ENCODE measurements at regions not wholly inside any gene's neighbourhood (a gene's known extent, or its start where the extent isn't known, plus 50 kb on each side); places are given as distances from the start of the nearest gene placed in this dataset.

DNA sequence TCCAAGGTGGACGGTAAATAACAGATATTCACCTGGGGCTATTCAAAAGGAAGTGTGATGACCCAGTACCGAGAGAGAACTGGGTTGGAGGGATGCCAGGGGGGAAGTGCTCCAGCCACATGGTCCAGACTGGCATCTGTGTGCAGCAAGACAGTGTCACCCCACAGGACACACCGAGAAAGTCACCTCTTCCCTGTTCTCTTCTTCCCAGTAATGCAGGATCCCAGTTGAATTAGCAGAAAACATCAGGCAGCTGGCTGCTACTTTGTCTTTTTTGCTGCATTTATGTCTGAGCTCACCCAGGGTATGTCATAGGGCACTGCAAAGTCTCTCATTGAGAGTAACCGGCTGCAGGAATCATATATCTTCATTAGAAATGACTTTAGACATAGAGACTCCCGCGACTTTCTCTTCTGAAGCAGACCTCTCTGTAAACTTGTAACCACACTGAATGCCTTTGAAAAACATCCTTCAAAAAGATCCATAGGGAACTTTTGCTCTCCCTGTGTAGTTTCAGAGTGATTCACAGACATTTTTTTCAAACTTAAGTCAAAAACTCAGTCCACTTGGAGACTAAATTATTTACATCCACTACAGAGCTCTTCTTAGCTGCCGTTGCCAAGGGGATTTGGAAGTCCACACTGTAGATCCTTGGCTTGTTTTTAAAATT lies 609.0 kb upstream of the DPP6 start:
- Histone ChIP-seq H3K36me3 (no peaks in the 10 kb centered on the region), H3K4me1 (no peaks in the 10 kb centered on the region), H3K9me3 (no peaks in the 10 kb centered on the region; the same call in 1 of the 2 replicates), H3K4me3 (ENCODE audit: low read depth, low read length) (no peak overlapping the region), H3K27me3 (peaks cover 8% of the 10 kb centered on the region; the same call in 1 of the 2 replicates)
- DNase-seq = no peak
- TF ChIP-seq, protein P1, sequence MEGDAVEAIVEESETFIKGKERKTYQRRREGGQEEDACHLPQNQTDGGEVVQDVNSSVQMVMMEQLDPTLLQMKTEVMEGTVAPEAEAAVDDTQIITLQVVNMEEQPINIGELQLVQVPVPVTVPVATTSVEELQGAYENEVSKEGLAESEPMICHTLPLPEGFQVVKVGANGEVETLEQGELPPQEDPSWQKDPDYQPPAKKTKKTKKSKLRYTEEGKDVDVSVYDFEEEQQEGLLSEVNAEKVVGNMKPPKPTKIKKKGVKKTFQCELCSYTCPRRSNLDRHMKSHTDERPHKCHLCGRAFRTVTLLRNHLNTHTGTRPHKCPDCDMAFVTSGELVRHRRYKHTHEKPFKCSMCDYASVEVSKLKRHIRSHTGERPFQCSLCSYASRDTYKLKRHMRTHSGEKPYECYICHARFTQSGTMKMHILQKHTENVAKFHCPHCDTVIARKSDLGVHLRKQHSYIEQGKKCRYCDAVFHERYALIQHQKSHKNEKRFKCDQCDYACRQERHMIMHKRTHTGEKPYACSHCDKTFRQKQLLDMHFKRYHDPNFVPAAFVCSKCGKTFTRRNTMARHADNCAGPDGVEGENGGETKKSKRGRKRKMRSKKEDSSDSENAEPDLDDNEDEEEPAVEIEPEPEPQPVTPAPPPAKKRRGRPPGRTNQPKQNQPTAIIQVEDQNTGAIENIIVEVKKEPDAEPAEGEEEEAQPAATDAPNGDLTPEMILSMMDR (IDR thresholded peaks at IDR 0.05; ENCODE audit: low read depth, low read length) = no peak

DNA sequence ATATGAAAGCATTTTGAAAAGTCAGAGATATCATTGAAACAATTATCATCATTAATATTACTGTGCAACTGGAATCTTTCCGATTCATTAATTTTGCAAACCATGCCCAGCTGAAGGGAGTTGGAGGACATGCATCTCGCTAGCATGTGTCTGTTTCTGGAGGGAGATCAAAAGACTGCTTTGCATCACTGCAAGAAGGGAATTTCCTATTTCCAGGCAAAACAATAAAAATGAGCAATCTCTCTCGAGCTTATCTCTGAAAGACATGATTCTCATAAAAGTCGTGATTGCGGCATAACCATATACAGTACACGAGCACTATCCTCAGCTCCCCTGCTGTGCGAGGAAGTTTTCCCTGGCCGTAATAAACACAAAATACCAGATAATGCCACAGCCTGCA lies 607.6 kb upstream of the DPP6 start:
- Histone ChIP-seq H3K27me3 (peaks cover 8% of the 10 kb centered on the region; the same call in 1 of the 2 replicates), H3K4me1 (no peaks in the 10 kb centered on the region), H3K36me3 (no peaks in the 10 kb centered on the region), H3K4me3 (ENCODE audit: low read depth, low read length) (no peak overlapping the region), H3K9me3 (no peaks in the 10 kb centered on the region; the same call in 1 of the 2 replicates)
- TF ChIP-seq, protein P1 (IDR thresholded peaks at IDR 0.05; ENCODE audit: low read depth, low read length) = no peak
- DNase-seq = no peak

DNA sequence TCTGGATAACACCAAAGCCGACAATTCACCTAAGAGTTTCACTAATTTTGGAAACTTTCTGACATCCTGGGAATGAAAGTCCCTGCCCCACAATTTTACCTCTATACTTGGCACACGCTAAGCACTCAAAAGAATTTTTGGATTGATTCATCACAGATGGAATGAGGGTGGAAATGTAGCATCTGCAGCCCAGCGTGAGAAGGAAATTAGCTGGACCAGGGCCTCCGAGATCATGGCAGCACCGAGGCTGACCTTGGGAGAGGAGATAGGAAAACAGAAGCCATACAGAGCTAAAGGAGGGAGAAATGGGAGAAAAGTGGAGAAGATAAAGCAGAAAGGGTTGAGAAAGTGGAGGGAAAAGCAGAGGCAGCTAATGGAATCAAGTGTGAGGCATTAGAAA lies 606.6 kb upstream of the DPP6 start:
- DNase-seq = no peak
- H3K27me3 ChIP-seq = peaks cover 8% of the 10 kb centered on the region; the same call in 1 of the 2 replicates
- TF ChIP-seq, protein P1 (IDR thresholded peaks at IDR 0.05; ENCODE audit: low read depth, low read length) = no peak
- H3K4me1 ChIP-seq = no peaks in the 10 kb centered on the region
- no peak overlapping the region for H3K4me3 ChIP-seq (ENCODE audit: low read depth, low read length)
- no peaks in the 10 kb centered on the region for H3K36me3 ChIP-seq
- H3K9me3 ChIP-seq = no peaks in the 10 kb centered on the region; the same call in 1 of the 2 replicates

DNA sequence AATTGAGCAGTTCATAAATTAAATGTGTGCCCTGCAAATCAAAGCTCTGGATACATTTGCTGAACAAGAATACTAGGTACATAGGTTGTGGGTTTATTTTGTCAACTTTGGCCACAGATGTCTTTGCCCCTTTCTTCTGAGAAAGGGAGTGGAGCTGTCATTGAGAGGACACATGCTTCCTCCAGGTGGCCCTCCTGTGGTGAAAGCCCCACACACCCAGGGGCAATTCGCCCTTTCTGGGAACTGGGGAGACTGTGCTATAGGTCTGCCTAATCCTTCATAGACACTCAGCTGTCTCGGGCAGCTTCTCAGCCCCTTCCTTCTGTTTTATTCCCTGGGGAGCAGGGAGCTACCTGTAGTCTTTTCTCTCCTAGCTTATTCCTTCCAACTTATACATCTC lies 605.7 kb upstream of the DPP6 start:
- peaks cover 8% of the 10 kb centered on the region; the same call in 1 of the 2 replicates for H3K27me3 ChIP-seq
- no peaks in the 10 kb centered on the region for H3K36me3 ChIP-seq

DNA sequence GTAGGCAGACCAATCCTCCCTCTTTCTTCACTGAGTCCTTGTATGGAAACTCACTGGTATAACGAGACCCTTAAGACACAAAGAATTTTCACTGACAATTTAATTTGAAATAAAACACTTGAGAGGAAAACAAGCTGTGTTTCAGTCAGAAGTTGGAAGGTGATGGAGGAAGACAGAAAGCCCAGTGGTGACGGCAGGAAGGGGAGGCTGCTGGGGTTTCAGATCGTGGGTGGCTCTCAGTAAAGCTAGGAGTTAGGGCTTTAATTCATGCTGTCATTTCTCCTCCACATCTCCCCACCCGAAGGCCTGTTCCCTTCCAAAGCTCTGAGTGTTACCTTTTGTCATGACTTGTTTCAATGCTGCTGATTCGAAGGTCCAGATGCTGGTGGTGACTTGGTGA lies 605.2 kb upstream of the DPP6 start:
- H3K4me1 ChIP-seq = no peaks in the 10 kb centered on the region
- no peaks in the 10 kb centered on the region; the same call in 1 of the 2 replicates for H3K9me3 ChIP-seq
- TF ChIP-seq, protein P1 (IDR thresholded peaks at IDR 0.05; ENCODE audit: low read depth, low read length) = no peak
- DNase-seq = no peak
- peaks cover 7% of the 10 kb centered on the region; the same call in 1 of the 2 replicates for H3K27me3 ChIP-seq
- H3K36me3 ChIP-seq = no peaks in the 10 kb centered on the region
- H3K4me3 ChIP-seq (ENCODE audit: low read depth, low read length) = no peak overlapping the region

More for the DNA sequence above, 605.7 kb upstream of the DPP6 start:
- TF ChIP-seq, protein P1 (IDR thresholded peaks at IDR 0.05; ENCODE audit: low read depth, low read length) = no peak
- H3K4me1 ChIP-seq = no peaks in the 10 kb centered on the region
- DNase-seq = no peak
- H3K9me3 ChIP-seq = no peaks in the 10 kb centered on the region; the same call in 1 of the 2 replicates
- H3K4me3 ChIP-seq (ENCODE audit: low read depth, low read length) = no peak overlapping the region

DNA sequence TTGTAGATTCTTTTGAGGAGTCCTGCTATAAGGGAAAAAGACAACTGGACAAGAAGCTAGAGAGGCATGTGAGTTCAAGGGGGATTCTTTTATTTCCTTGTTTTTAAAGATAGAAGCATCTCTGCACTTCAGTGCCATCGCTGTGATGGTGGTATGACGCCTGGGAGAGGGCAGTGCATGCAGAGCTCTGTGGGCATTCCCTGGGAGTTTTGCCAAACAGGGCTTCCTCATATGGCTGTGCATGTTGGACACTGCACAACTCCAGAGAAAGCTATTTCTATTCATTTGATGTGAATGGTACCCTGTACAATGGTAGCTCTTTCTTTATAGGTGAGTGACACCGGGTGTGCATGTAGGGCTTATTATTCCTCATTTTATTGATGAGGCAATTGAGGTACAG lies 599.5 kb upstream of the DPP6 start:
- Histone ChIP-seq H3K4me3 (ENCODE audit: low read depth, low read length) (no peak overlapping the region), H3K4me1 (no peaks in the 10 kb centered on the region), H3K9me3 (no peaks in the 10 kb centered on the region), H3K27me3 (peaks cover 3% of the 10 kb centered on the region), H3K36me3 (no peaks in the 10 kb centered on the region)
- TF ChIP-seq, protein P1 (IDR thresholded peaks at IDR 0.05; ENCODE audit: low read depth, low read length) = no peak
- no peak for DNase-seq
